Epithelial cell of esophagus (primary cell): ENCODE measurements at regions not wholly inside any gene's neighbourhood (a gene's known extent, or its start where the extent isn't known, plus 50 kb on each side); places are given as distances from the start of the nearest gene placed in this dataset.

ENCODE experiments used
- DNase-seq: peaks from one replicate; pipeline ENCODE4 v3.0.0; 2010; ENCODE audit warnings: low read depth
- H3K4me3 ChIP-seq: 2 replicates; pipeline ENCODE4 v1.5.1; 2011; ENCODE audit warnings: mild to moderate bottlenecking, low read length, control low read depth
- TF ChIP-seq, protein P1 (sequence below): IDR thresholded peaks from 2 replicates; pipeline ENCODE4 v1.5.1; 2011; ENCODE audit warnings: low read depth, mild to moderate bottlenecking, low read length, control low read depth, inconsistent platforms; ENCODE audit not compliant: insufficient read depth; ENCODE audit errors: missing control alignments

DNA sequence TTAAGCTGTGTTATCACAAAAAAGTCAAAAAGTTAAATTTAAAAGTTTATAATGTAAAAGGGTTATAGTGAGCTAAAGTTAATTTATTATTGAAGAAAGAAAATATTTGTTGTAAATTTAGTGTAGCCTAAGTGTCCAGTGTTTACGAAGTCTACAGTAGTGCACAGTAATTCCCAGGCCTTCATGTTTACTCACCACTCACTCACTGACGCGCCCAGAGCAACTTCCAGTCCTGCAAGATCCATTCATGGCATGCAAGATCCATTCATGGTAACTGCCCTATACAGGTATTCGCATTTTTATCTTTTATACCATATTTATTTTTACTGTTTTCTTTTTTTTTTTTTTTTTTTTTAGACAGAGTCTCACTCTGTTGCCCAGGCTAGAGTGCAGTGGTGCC, 69.5 kb downstream of the TPRA1 start:
- TF ChIP-seq, protein P1, sequence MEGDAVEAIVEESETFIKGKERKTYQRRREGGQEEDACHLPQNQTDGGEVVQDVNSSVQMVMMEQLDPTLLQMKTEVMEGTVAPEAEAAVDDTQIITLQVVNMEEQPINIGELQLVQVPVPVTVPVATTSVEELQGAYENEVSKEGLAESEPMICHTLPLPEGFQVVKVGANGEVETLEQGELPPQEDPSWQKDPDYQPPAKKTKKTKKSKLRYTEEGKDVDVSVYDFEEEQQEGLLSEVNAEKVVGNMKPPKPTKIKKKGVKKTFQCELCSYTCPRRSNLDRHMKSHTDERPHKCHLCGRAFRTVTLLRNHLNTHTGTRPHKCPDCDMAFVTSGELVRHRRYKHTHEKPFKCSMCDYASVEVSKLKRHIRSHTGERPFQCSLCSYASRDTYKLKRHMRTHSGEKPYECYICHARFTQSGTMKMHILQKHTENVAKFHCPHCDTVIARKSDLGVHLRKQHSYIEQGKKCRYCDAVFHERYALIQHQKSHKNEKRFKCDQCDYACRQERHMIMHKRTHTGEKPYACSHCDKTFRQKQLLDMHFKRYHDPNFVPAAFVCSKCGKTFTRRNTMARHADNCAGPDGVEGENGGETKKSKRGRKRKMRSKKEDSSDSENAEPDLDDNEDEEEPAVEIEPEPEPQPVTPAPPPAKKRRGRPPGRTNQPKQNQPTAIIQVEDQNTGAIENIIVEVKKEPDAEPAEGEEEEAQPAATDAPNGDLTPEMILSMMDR, result no peak
- H3K4me3 ChIP-seq, result no peak overlapping the region
- peak; percentile 53 for DNase-seq

DNA sequence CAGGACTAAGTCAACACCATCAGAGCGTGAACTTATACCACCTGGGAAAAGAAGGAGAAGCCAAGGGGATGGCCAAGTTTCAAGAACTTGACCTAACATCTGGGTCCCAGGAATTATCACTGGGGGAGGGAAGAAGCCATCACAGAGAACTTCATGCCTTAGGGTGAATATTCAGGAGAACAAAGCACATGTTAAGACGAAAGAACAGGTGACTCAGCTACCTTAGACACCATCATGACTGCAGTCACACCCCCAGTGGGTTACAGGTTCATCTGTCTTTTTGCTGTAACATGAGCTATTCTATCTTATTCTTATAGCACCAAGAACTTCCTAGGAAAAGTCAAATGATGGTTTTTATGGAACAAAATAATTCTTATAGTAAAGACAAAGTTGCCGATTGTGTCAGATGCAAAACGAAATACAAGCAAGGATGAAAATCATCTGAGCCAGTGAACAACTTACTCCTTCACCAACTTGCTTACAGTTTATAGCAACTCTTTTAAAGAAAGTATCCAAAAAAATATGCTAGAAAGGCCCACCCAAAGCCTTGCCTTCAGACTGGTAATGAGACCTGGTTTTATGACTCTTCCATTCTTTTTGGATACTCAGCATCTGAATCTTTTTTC, 72.0 kb downstream of the TPRA1 start:
- DNase-seq, result peak; percentile 38
- H3K4me3 ChIP-seq, result no peak overlapping the region
- TF ChIP-seq, protein P1, result no peak

- no peak for DNase-seq
- TF ChIP-seq, protein P1, result no peak
- H3K4me3 ChIP-seq, result no peak overlapping the region
These were observed 78.3 kb downstream of the TPRA1 start for GRCh38 chr3:127512256-127512655.

GRCh38 chr3:127501177-127501576, 89.4 kb downstream of the TPRA1 start:
- TF ChIP-seq, protein P1, result no peak
- no peak overlapping the region for H3K4me3 ChIP-seq
- DNase-seq, result no peak

DNA sequence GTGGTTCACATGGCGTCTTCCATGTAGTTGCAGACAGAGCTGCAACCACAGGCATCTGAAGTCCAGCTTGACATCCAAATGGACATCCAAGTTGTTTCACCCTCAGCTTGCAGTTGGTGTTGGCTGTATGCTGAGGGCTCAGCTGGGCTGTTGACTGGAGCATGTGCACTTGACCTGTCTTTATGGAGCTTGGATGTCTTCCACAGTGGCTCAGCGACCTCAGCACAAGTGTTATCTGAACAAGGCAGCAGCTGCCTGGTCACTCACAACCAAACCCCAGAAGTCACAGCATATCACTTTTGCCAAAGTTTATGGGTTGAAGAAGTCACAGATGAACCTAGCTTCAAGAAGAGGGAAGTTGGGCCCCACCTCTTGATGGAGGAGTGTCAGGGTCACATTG, 92.9 kb downstream of the TPRA1 start:
- H3K4me3 ChIP-seq, result no peak overlapping the region
- TF ChIP-seq, protein P1, result no peak
- DNase-seq, result no peak

DNA sequence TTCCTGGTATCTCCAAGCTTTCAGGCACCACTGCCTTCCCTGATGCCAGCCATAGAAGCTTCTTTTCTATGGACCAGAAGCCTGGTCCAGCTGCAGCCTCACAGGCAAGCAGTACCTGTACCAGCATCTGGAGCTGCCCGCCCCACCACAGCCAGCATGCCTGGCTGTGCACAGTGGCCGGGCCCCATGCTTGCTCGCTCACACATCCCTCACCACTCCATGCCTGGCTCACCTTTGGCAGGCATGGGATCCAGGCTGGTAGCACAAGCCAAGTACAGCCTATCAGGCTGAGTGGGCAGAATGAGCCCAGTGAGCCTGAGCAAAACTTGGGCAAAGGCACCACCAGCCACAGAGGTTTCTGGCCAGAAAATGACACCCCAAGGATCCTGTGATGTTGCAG, 93.4 kb downstream of the TPRA1 start:
- DNase-seq, result no peak
- TF ChIP-seq, protein P1, result no peak
- H3K4me3 ChIP-seq, result no peak overlapping the region

DNA sequence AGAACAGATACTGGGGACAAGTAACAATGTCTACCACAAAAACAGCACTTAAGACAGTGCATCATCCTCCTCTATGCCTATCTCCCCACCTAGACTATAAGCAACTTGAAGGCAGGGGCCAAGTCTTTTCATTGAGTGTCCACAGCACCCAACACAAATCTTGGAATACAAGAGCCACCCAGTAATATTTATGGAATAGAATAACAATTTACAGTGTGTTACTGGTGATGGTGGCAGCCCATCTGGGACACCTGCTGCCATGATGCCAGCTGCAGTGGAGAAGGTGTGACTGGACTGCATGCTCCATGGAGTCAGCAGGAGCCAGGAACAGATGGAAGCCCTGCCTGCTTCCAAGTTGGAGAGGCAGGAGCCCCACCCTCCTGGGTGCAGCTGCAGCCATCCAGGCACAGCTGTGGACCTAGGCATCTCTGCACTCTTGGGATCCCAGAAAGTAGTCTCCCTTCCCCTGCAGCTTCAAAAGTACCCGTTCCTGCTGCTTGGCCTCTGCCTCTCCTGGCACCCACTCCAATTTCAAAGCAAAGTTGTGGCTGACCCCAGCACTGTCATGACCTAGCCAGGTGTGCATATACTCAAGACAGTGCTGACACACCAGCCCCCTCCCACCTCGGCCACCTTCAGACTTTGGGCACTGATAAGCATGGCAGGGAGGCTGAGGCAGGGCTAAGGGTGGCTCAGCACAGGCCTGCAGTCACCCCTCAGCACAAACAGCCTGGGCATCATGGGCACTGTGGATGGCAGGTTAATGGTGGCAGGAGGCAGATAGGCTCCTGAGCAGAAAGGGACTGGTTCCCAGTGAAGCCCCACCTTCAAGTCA, 94.5 kb downstream of the TPRA1 start:
- TF ChIP-seq, protein P1, result no peak
- no peak overlapping the region for H3K4me3 ChIP-seq
- no peak for DNase-seq
